IPS DF 4.7 (cell line): ENCODE measurements at regions not wholly inside any gene's neighbourhood (a gene's known extent, or its start where the extent isn't known, plus 50 kb on each side); places are given as distances from the start of the nearest gene placed in this dataset.
"Not testable (repeated sequence)": the region's sequence is repeated elsewhere in the genome, so short reads cannot be mapped to it uniquely, and the experiment has no call there.

Source experiments
- DNase-seq: peaks from one replicate; pipeline ENCODE4 v3.0.0-alpha.2; 2013; ENCODE audit warnings: low spot score; ENCODE audit errors: extremely low read depth

- no peak for DNase-seq
These were observed 53.8 kb downstream of the ADRB2 start for GRCh38 chr5:148880197-148880596.

GRCh38 chr5:148880696-148881095 lies 54.3 kb downstream of the ADRB2 start:
- DNase-seq = no peak

- DNase-seq = no peak
These were observed 55.9 kb downstream of the ADRB2 start for GRCh38 chr5:148882332-148882731.

- DNase-seq = no peak
These were observed 58.1 kb downstream of the ADRB2 start for GRCh38 chr5:148884339-148885020.

GRCh38 chr5:148887123-148887881 lies 60.9 kb downstream of the ADRB2 start:
- no peak for DNase-seq

- not testable (repeated sequence) for DNase-seq
These were observed 63.5 kb downstream of the ADRB2 start for GRCh38 chr5:148889936-148890335.

- DNase-seq = not testable (repeated sequence)
These were observed 69.0 kb downstream of the ADRB2 start for GRCh38 chr5:148895441-148895840.

GRCh38 chr5:148897842-148898241 lies 71.4 kb downstream of the ADRB2 start:
- no peak for DNase-seq

GRCh38 chr5:148898413-148899075 lies 72.1 kb downstream of the ADRB2 start:
- DNase-seq = no peak

- DNase-seq = no peak
These were observed 73.6 kb downstream of the ADRB2 start for GRCh38 chr5:148899993-148900392.

GRCh38 chr5:148902478-148902877 lies 76.1 kb downstream of the ADRB2 start:
- no peak for DNase-seq

- no peak for DNase-seq
These were observed 77.2 kb downstream of the ADRB2 start for GRCh38 chr5:148903587-148903986.

- DNase-seq = no peak
These were observed 78.0 kb downstream of the ADRB2 start for GRCh38 chr5:148904440-148904839.

- no peak for DNase-seq
These were observed 79.1 kb downstream of the ADRB2 start for GRCh38 chr5:148905541-148905940.

- DNase-seq = no peak
These were observed 80.6 kb downstream of the ADRB2 start for GRCh38 chr5:148906968-148907367.

- DNase-seq = no peak
These were observed 82.6 kb downstream of the ADRB2 start for GRCh38 chr5:148909040-148909439.

GRCh38 chr5:148909766-148910165 lies 83.4 kb downstream of the ADRB2 start:
- no peak for DNase-seq

- no peak for DNase-seq
These were observed 83.8 kb downstream of the ADRB2 start for GRCh38 chr5:148910216-148910615.

- DNase-seq = no peak
These were observed 84.4 kb downstream of the ADRB2 start for GRCh38 chr5:148910686-148911361.

GRCh38 chr5:148911386-148911785 lies 85.0 kb downstream of the ADRB2 start:
- no peak for DNase-seq

GRCh38 chr5:148912146-148912545 lies 85.7 kb downstream of the ADRB2 start:
- DNase-seq = no peak
